Suppressor macrophage treated with lipopolysaccharide for 4 hours (primary cell): ENCODE measurements at regions not wholly inside any gene's neighbourhood (a gene's known extent, or its start where the extent isn't known, plus 50 kb on each side); places are given as distances from the start of the nearest gene placed in this dataset.

Experiments
- DNase-seq: peaks from one replicate; pipeline ENCODE4 v3.0.0-alpha.2; 2020

GRCh38 chr13:65875031-65875430, 1355.1 kb downstream of the PCDH9 start:
- DNase-seq = no peak

- DNase-seq = no peak
Measured at GRCh38 chr13:65872448-65872847, 1357.7 kb downstream of the PCDH9 start.

- DNase-seq = no peak
Measured at GRCh38 chr13:65868884-65869283, 1361.3 kb downstream of the PCDH9 start.

- no peak for DNase-seq
Measured at GRCh38 chr13:65868099-65868498, 1362.0 kb downstream of the PCDH9 start.

GRCh38 chr13:65866138-65866537, 1364.0 kb downstream of the PCDH9 start:
- no peak for DNase-seq

- no peak for DNase-seq
Measured at GRCh38 chr13:65865206-65865605, 1364.9 kb downstream of the PCDH9 start.

- no peak for DNase-seq
Measured at GRCh38 chr13:65864039-65864438, 1366.1 kb downstream of the PCDH9 start.

- DNase-seq = no peak
Measured at GRCh38 chr13:65860306-65860705, 1369.8 kb downstream of the PCDH9 start.

GRCh38 chr13:65857942-65858565, 1372.1 kb downstream of the PCDH9 start:
- DNase-seq = no peak

- no peak for DNase-seq
Measured at GRCh38 chr13:65856431-65856830, 1373.7 kb downstream of the PCDH9 start.

GRCh38 chr13:65855242-65855805, 1374.8 kb downstream of the PCDH9 start:
- DNase-seq = no peak

GRCh38 chr13:65854431-65854830, 1375.7 kb downstream of the PCDH9 start:
- no peak for DNase-seq

GRCh38 chr13:65844266-65844841, 1385.8 kb downstream of the PCDH9 start:
- no peak for DNase-seq

- no peak for DNase-seq
Measured at GRCh38 chr13:65843314-65843731, 1386.8 kb downstream of the PCDH9 start.

- no peak for DNase-seq
Measured at GRCh38 chr13:65841156-65841555, 1389.0 kb downstream of the PCDH9 start.

GRCh38 chr13:65836066-65836465, 1394.1 kb downstream of the PCDH9 start:
- no peak for DNase-seq

- no peak for DNase-seq
Measured at GRCh38 chr13:65834897-65835296, 1395.2 kb downstream of the PCDH9 start.

- DNase-seq = no peak
Measured at GRCh38 chr13:65830411-65831205, 1399.5 kb downstream of the PCDH9 start.

GRCh38 chr13:65829241-65830008, 1400.7 kb downstream of the PCDH9 start:
- DNase-seq = no peak

- DNase-seq = no peak
Measured at GRCh38 chr13:65826657-65827056, 1403.5 kb downstream of the PCDH9 start.

- no peak for DNase-seq
Measured at GRCh38 chr13:65825039-65825438, 1405.1 kb downstream of the PCDH9 start.

- DNase-seq = no peak
Measured at GRCh38 chr13:65808061-65808460, 1422.1 kb downstream of the PCDH9 start.
